Body of pancreas (tissue), 4 donors: ENCODE measurements at regions not wholly inside any gene's neighbourhood (a gene's known extent, or its start where the extent isn't known, plus 50 kb on each side); places are given as distances from the start of the nearest gene placed in this dataset.

Source experiments
- CTCF ChIP-seq, 7 experiments: fragments of 450-650 bp in 4 of 7; fragments of 200-600 bp in 3 of 7; sonication (generic) in 3 of 7; IDR thresholded peaks; one replicate each; pipeline ENCODE4 v1.5.1; 2016 to 2019; ENCODE audit warnings: antibody characterized with exemption in 7 of 7
- POLR2A ChIP-seq, 3 donors: fragments of 450-650 bp; IDR thresholded peaks; one replicate each; pipeline ENCODE4 v1.6.1; 2016; ENCODE audit warnings: antibody characterized with exemption in 3 of 3, mild to moderate bottlenecking in 2 of 3

DNA sequence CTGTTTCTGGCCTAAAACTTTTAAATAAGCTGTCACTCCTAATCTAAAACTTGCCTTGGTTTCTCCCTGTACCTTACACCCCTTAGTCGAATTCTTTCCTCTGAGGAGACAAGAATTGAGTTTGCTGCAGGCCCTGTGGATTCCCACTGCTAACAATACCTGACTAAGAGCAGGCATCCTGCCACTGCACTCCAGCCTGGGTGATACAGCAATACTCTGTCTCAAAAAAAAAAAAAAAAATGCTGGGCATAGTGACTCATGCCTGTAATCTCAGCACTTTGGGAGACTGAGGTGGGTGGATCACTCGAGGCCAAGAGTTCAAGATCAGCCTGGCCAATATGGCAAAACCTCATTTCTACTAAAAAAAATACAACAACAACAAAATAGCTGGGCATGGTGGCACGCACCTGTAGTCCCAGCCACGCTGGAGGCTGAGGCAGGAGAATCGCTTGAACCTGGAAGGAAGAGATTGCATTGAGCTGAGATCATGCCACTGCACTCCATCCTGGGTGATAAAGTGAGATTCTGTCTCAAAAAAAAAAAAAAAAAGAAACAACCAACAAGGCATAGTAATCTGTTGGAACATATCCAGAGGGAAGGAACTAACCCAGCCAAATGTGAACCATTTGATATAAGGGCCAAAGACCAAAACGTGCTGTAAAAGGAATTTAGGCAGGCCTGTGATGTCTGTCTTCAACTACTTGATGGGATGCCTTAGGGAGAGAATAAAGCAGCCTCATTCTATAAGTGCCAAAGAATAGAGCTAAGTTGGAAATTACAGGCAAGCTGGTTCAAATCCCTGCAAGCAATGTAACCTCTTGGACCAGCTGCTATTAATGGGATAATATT is 732.7 kb upstream of the AUTS2 start:
- TF ChIP-seq POLR2A (IDR thresholded peaks at IDR 0.05) (no peak), CTCF (IDR thresholded peaks at IDR 0.05) (no peak)
